GM23248 (cell line): ENCODE measurements at regions not wholly inside any gene's neighbourhood (a gene's known extent, or its start where the extent isn't known, plus 50 kb on each side); places are given as distances from the start of the nearest gene placed in this dataset.
"Not testable (repeated sequence)": the region's sequence is repeated elsewhere in the genome, so short reads cannot be mapped to it uniquely, and the experiment has no call there.

Source experiments
- EZH2 ChIP-seq: fragments of 200-600 bp; sonication (generic); IDR thresholded peaks from 2 replicates; pipeline ENCODE4 v1.6.1; 2018; ENCODE audit warnings: antibody characterized with exemption, mild to moderate bottlenecking; ENCODE audit not compliant: insufficient read depth, poor library complexity, severe bottlenecking
- EZH2phosphoT487 ChIP-seq: fragments of 200-600 bp; sonication (generic); IDR thresholded peaks from 2 replicates; pipeline ENCODE4 v1.6.1; 2018; ENCODE audit warnings: antibody characterized with exemption, moderate library complexity, mild to moderate bottlenecking, low read depth; ENCODE audit not compliant: insufficient read depth

DNA sequence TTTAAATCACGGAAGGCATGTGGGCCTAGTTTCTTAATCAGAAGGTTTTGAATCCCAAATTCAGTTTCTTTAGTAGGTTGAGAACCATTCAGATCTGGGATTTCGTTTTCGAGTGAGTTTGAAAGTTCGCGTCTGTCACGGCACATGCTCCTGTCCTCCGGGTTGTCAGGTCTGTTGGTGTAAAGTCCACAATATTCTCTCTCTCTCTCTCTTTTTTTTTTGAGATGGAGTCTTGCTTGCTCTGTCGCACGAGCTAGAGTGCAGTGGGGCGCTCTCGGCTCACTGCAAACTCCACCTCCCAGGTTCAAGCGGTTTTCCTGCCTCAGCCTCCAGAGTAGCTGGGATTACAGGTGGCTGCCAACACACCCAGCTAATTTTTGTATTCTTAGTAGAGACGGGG, 4390.6 kb upstream of the TPTE start:
- not testable (repeated sequence) for TF ChIP-seq EZH2, EZH2phosphoT487
